SK-N-SH (cell line): ENCODE measurements at regions not wholly inside any gene's neighbourhood (a gene's known extent, or its start where the extent isn't known, plus 50 kb on each side); places are given as distances from the start of the nearest gene placed in this dataset.

Experiments
- CTCF ChIA-PET: fragments of 300-600, 350-600 bp; formaldehyde crosslinking; extraction: SDS; loops from one replicate; lab custom pipeline; 2021; lab: Yijun Ruan, JAX
- POLR2A ChIA-PET: fragments of 350-600 bp; sonication (Branson Sonifier 250); formaldehyde crosslinking; extraction: SDS; loops from one replicate; lab custom pipeline; 2020; ENCODE audit warnings: antibody characterized with exemption, inconsistent platforms; lab: Yijun Ruan, JAX
- DNase-seq: peaks from one replicate; pipeline ENCODE4 v3.0.0; 2012
- H2AFZ ChIP-seq: fragments of 200-600 bp; sonication (generic); 2 replicates; pipeline ENCODE4 v1.8.1; 2016; ENCODE audit warnings: antibody characterized with exemption, mild to moderate bottlenecking, low read depth
- H3F3A ChIP-seq: fragments of 200-600 bp; sonication (generic); replicated peaks from 2 replicates; pipeline ENCODE3; 2016; ENCODE audit warnings: antibody characterized with exemption, mild to moderate bottlenecking; ENCODE audit not compliant: insufficient read depth
- H3K27ac ChIP-seq, 2 experiments: fragments of 200-500 bp in 1 of 2; fragments of 200-600 bp in 1 of 2; sonication (Bioruptor generic) in 1 of 2; sonication (generic), shearing (Covaris generic) in 1 of 2; 2 replicates each; pipeline versions ENCODE4 v1.5.1 to v1.6.1; 2014 to 2016; ENCODE audit warnings: low read depth in 2 of 2, inconsistent platforms in 1 of 2, low read length in 1 of 2, mild to moderate bottlenecking in 1 of 2, mixed read lengths in 1 of 2
- H3K27me3 ChIP-seq: fragments of 200-600 bp; sonication (generic), shearing (Covaris generic); 2 replicates; pipeline ENCODE4 v1.6.1; 2016; ENCODE audit warnings: mixed run types; ENCODE audit not compliant: insufficient read depth
- H3K36me3 ChIP-seq, 2 experiments: fragments of 200-500 bp in 1 of 2; fragments of 200-600 bp in 1 of 2; sonication (Bioruptor generic) in 1 of 2; sonication (generic) in 1 of 2; replicated peaks in 1 of 2; 2 replicates each; pipeline versions ENCODE3 to v1.5.1; 2014 to 2016; ENCODE audit warnings: low read length in 1 of 2, mild to moderate bottlenecking in 1 of 2; ENCODE audit not compliant: insufficient read depth in 2 of 2, control insufficient read depth in 1 of 2
- H3K4me1 ChIP-seq, 2 experiments: fragments of 200-500 bp in 1 of 2; fragments of 200-600 bp in 1 of 2; sonication (Bioruptor generic) in 1 of 2; sonication (generic), shearing (Covaris generic) in 1 of 2; 2 replicates each; pipeline versions ENCODE4 v1.5.1 to v1.6.1; 2014 to 2016; ENCODE audit warnings: low read depth in 1 of 2, low read length in 1 of 2, mixed run types in 1 of 2; ENCODE audit not compliant: insufficient read depth in 2 of 2, control insufficient read depth in 1 of 2
- H3K4me2 ChIP-seq: fragments of 200-600 bp; sonication (generic), shearing (Covaris generic); 2 replicates; pipeline ENCODE4 v1.6.1; 2017; ENCODE audit warnings: mixed run types
- H3K4me3 ChIP-seq, 2 experiments: fragments of 200-500 bp in 1 of 2; fragments of 200-600 bp in 1 of 2; sonication (Bioruptor generic) in 1 of 2; sonication (generic), shearing (Covaris generic) in 1 of 2; 2 replicates each; pipeline versions ENCODE4 v1.5.1 to v1.8.1; 2014 to 2016; ENCODE audit warnings: low read depth in 2 of 2, inconsistent platforms in 1 of 2, low read length in 1 of 2, mild to moderate bottlenecking in 1 of 2, mixed read lengths in 1 of 2, moderate library complexity in 1 of 2
- H3K79me2 ChIP-seq: fragments of 200-600 bp; sonication (generic); 2 replicates; pipeline ENCODE4 v1.8.1; 2017; ENCODE audit warnings: mild to moderate bottlenecking; ENCODE audit not compliant: insufficient read depth
- H3K9ac ChIP-seq: fragments of 200-600 bp; sonication (generic); 2 replicates; pipeline ENCODE4 v1.6.1; 2017; ENCODE audit warnings: mixed run types
- H3K9me2 ChIP-seq: fragments of 200-600 bp; sonication (generic); 2 replicates; pipeline ENCODE4 v1.6.1; 2017; ENCODE audit warnings: mixed run types
- H3K9me3 ChIP-seq: fragments of 200-600 bp; sonication (generic); 2 replicates; pipeline ENCODE4 v1.6.1; 2017; ENCODE audit warnings: mixed run types, mild to moderate bottlenecking, moderate library complexity
- H4K20me1 ChIP-seq: fragments of 200-600 bp; sonication (generic); 2 replicates; pipeline ENCODE4 v1.6.1; 2017; ENCODE audit warnings: mild to moderate bottlenecking, mixed run types; ENCODE audit not compliant: insufficient read depth
- ELF1 ChIP-seq: IDR thresholded peaks from 2 replicates; pipeline ENCODE4 v1.4.0; 2012
- EP300 ChIP-seq, 2 experiments: IDR thresholded peaks; 2 replicates each; pipeline versions ENCODE4 v1.4.0 to v1.6.1; 2012; ENCODE audit warnings: borderline replicate concordance in 1 of 2, low read depth in 1 of 2, low read length in 1 of 2
- FOXM1 ChIP-seq: IDR thresholded peaks from 2 replicates; pipeline ENCODE4 v1.4.0; 2012; ENCODE audit warnings: low read depth, mild to moderate bottlenecking
- GABPA ChIP-seq: IDR thresholded peaks from 2 replicates; pipeline ENCODE4 v1.4.0; 2012; ENCODE audit warnings: low read depth, mild to moderate bottlenecking
- GATA2 ChIP-seq: sonication (generic); formaldehyde crosslinking; IDR thresholded peaks from 2 replicates; pipeline ENCODE4 v1.5.0; 2020; ENCODE audit warnings: mild to moderate bottlenecking, missing genetic modification reagents
- JUND ChIP-seq: IDR thresholded peaks from 2 replicates; pipeline ENCODE4 v1.4.0; 2012
- MAX ChIP-seq: IDR thresholded peaks from 2 replicates; pipeline ENCODE4 v1.4.0; 2012; ENCODE audit warnings: low read depth
- PBX3 ChIP-seq: IDR thresholded peaks from 2 replicates; pipeline ENCODE4; 2012
- POLR2AphosphoS5 ChIP-seq: IDR thresholded peaks from 2 replicates; pipeline ENCODE4 v1.6.1; 2012; ENCODE audit warnings: low read depth, low read length
- RAD21 ChIP-seq: IDR thresholded peaks from 2 replicates; pipeline ENCODE4 v1.6.1; 2012; ENCODE audit warnings: mild to moderate bottlenecking, low read length
- RCOR1 ChIP-seq: fragments of 150-350 bp; IDR thresholded peaks from 2 replicates; pipeline ENCODE4 v1.6.1; 2017; ENCODE audit warnings: antibody characterized with exemption, low read length
- RXRA ChIP-seq: IDR thresholded peaks from 2 replicates; pipeline ENCODE4 v1.4.0; 2012; ENCODE audit warnings: low read depth, mild to moderate bottlenecking, borderline replicate concordance
- SMC3 ChIP-seq: IDR thresholded peaks from 2 replicates; pipeline ENCODE4 v1.6.1; 2012; ENCODE audit warnings: low read depth, low read length, improper control_type of control experiment
- TEAD4 ChIP-seq: IDR thresholded peaks from 2 replicates; pipeline ENCODE4 v1.4.0; 2012; ENCODE audit warnings: mild to moderate bottlenecking, borderline replicate concordance; ENCODE audit not compliant: insufficient read depth
- USF1 ChIP-seq: IDR thresholded peaks from 2 replicates; pipeline ENCODE4 v1.4.0; 2012; ENCODE audit warnings: low read depth, borderline replicate concordance
- USF2 ChIP-seq: fragments of 150-350 bp; IDR thresholded peaks from 2 replicates; pipeline ENCODE4 v1.6.1; 2017; ENCODE audit warnings: antibody characterized with exemption, low read length, low read depth, borderline replicate concordance
- YY1 ChIP-seq: IDR thresholded peaks from 2 replicates; pipeline ENCODE4 v1.4.0; 2012; ENCODE audit warnings: low read depth, mild to moderate bottlenecking
- ZBTB33 ChIP-seq: IDR thresholded peaks from 2 replicates; pipeline ENCODE4 v1.4.0; 2012; ENCODE audit warnings: low read depth, borderline replicate concordance

- Histone ChIP-seq H2AFZ (no peak overlapping the region), H3K9me3 (no peaks in the 10 kb centered on the region), H3K4me1 (peaks cover 0 to 2% of the 10 kb centered on the region in 2 experiments; a peak in 1 of 4 replicates), H3K27me3 (no peaks in the 10 kb centered on the region), H3K27ac (no peak overlapping the region), H3K79me2 (no peaks in the 10 kb centered on the region), H3K4me3 (no peak overlapping the region), H3K36me3 (no peaks in the 10 kb centered on the region), H3F3A (no peaks in the 10 kb centered on the region), H4K20me1 (no peaks in the 10 kb centered on the region), H3K4me2 (no peak overlapping the region), H3K9me2 (no peaks in the 10 kb centered on the region), H3K9ac (no peak overlapping the region)
- no peak for TF ChIP-seq FOXM1
- TF ChIP-seq MAX: no peak
- no peak for TF ChIP-seq SMC3
- no peak for TF ChIP-seq RAD21
- no peak for TF ChIP-seq ZBTB33
- no peak for TF ChIP-seq POLR2AphosphoS5
- no peak for TF ChIP-seq PBX3
- no peak for TF ChIP-seq RXRA
- no peak for TF ChIP-seq GABPA
- no peak for TF ChIP-seq GATA2 (CRISPR knock-in tag)
- no peak for TF ChIP-seq EP300 (IDR thresholded peaks at IDR 0.05; ENCODE audit: borderline replicate concordance in 1 of 2, low read depth in 1 of 2, low read length in 1 of 2)
- no peak for TF ChIP-seq RCOR1
- no peak for TF ChIP-seq USF2
- TF ChIP-seq USF1: no peak
- TF ChIP-seq TEAD4: no peak
- TF ChIP-seq ELF1: no peak
- no peak for TF ChIP-seq YY1
- no peak for TF ChIP-seq JUND
- POLR2A ChIA-PET: no interaction called here
- CTCF ChIA-PET: no interaction called here
- no peak for DNase-seq
Measured at GRCh38 chr19:31014668-31015067, 334.6 kb downstream of the TSHZ3 start.
